NCI-H345 treated with DMSO at 0.1 percent for 48 hours (cell line): ENCODE measurements at regions not wholly inside any gene's neighbourhood (a gene's known extent, or its start where the extent isn't known, plus 50 kb on each side); places are given as distances from the start of the nearest gene placed in this dataset.
"Not testable (repeated sequence)": the region's sequence is repeated elsewhere in the genome, so short reads cannot be mapped to it uniquely, and the experiment has no call there.

ENCODE experiments used
- DNase-seq: peaks from one replicate; lab custom pipeline; 2025; ENCODE audit not compliant: unreplicated experiment; lab: John Stamatoyannopoulos, UW

- no peak for DNase-seq
Measured at GRCh38 chr2:6089474-6089873, 397.3 kb downstream of the SOX11 start.

- no peak for DNase-seq
Measured at GRCh38 chr2:6103372-6103771, 411.2 kb downstream of the SOX11 start.

GRCh38 chr2:6103949-6104348 is 411.8 kb downstream of the SOX11 start:
- peak; percentile 97 for DNase-seq

GRCh38 chr2:6107290-6107689 is 415.1 kb downstream of the SOX11 start:
- DNase-seq = no peak

GRCh38 chr2:6109831-6110230 is 417.6 kb downstream of the SOX11 start:
- no peak for DNase-seq

GRCh38 chr2:6111781-6112261 is 419.6 kb downstream of the SOX11 start:
- DNase-seq = no peak

- no peak for DNase-seq
Measured at GRCh38 chr2:6113786-6114185, 421.6 kb downstream of the SOX11 start.

- no peak for DNase-seq
Measured at GRCh38 chr2:6127718-6128117, 435.5 kb downstream of the SOX11 start.

GRCh38 chr2:6139142-6139541 is 447.0 kb downstream of the SOX11 start:
- DNase-seq = no peak

GRCh38 chr2:6139916-6140315 is 447.7 kb downstream of the SOX11 start:
- no peak for DNase-seq

- DNase-seq = no peak
Measured at GRCh38 chr2:6140509-6140908, 448.3 kb downstream of the SOX11 start.

- DNase-seq = no peak
Measured at GRCh38 chr2:6143812-6144211, 451.6 kb downstream of the SOX11 start.

- DNase-seq = not testable (repeated sequence)
Measured at GRCh38 chr2:6147215-6147614, 455.0 kb downstream of the SOX11 start.

- DNase-seq = no peak
Measured at GRCh38 chr2:6148882-6149281, 456.7 kb downstream of the SOX11 start.

- no peak for DNase-seq
Measured at GRCh38 chr2:6159606-6160005, 467.4 kb downstream of the SOX11 start.

- no peak for DNase-seq
Measured at GRCh38 chr2:6163932-6164331, 471.7 kb downstream of the SOX11 start.

GRCh38 chr2:6164986-6165747 is 473.0 kb downstream of the SOX11 start:
- no peak for DNase-seq

- DNase-seq = no peak
Measured at GRCh38 chr2:6167592-6168138, 475.5 kb downstream of the SOX11 start.

GRCh38 chr2:6168485-6168884 is 476.3 kb downstream of the SOX11 start:
- DNase-seq = no peak

GRCh38 chr2:6171294-6171693 is 479.1 kb downstream of the SOX11 start:
- DNase-seq = no peak

- DNase-seq = no peak
Measured at GRCh38 chr2:6177811-6178210, 485.6 kb downstream of the SOX11 start.

- no peak for DNase-seq
Measured at GRCh38 chr2:6181525-6181924, 489.3 kb downstream of the SOX11 start.

- DNase-seq = no peak
Measured at GRCh38 chr2:6181926-6182325, 489.7 kb downstream of the SOX11 start.
